HG03097 (cell line): ENCODE measurements at regions not wholly inside any gene's neighbourhood (a gene's known extent, or its start where the extent isn't known, plus 50 kb on each side); places are given as distances from the start of the nearest gene placed in this dataset.

Experiments used
- ATAC-seq: cut with Tn5 transposase; IDR thresholded peaks from one replicate; pipeline ENCODE4 v1.9.1; 2021; ENCODE audit not compliant: unreplicated experiment, low FRiP score

GRCh38 chr5:5585751-5586341 is 163.4 kb downstream of the ICE1 start:
- no peak for ATAC-seq

GRCh38 chr5:5584751-5585150 is 162.3 kb downstream of the ICE1 start:
- ATAC-seq = no peak

- no peak for ATAC-seq
These were observed 161.8 kb downstream of the ICE1 start for GRCh38 chr5:5584236-5584745.

GRCh38 chr5:5583832-5584231 is 161.4 kb downstream of the ICE1 start:
- no peak for ATAC-seq

- ATAC-seq = no peak
These were observed 160.7 kb downstream of the ICE1 start for GRCh38 chr5:5583023-5583765.

- no peak for ATAC-seq
These were observed 158.6 kb downstream of the ICE1 start for GRCh38 chr5:5581080-5581479.

- ATAC-seq = no peak
These were observed 154.3 kb downstream of the ICE1 start for GRCh38 chr5:5576744-5577143.

- no peak for ATAC-seq
These were observed 153.0 kb downstream of the ICE1 start for GRCh38 chr5:5575461-5575860.

GRCh38 chr5:5573798-5574380 is 151.4 kb downstream of the ICE1 start:
- ATAC-seq = no peak

- no peak for ATAC-seq
These were observed 150.7 kb downstream of the ICE1 start for GRCh38 chr5:5572976-5573797.

- no peak for ATAC-seq
These were observed 149.8 kb downstream of the ICE1 start for GRCh38 chr5:5572010-5572865.

- no peak for ATAC-seq
These were observed 148.2 kb downstream of the ICE1 start for GRCh38 chr5:5570646-5571045.

- ATAC-seq = no peak
These were observed 142.4 kb downstream of the ICE1 start for GRCh38 chr5:5564898-5565297.

GRCh38 chr5:5560016-5560415 is 137.5 kb downstream of the ICE1 start:
- ATAC-seq = no peak

GRCh38 chr5:5558638-5559527 is 136.4 kb downstream of the ICE1 start:
- no peak for ATAC-seq

GRCh38 chr5:5558102-5558501 is 135.6 kb downstream of the ICE1 start:
- ATAC-seq = no peak

GRCh38 chr5:5551499-5551898 is 129.0 kb downstream of the ICE1 start:
- ATAC-seq = no peak

GRCh38 chr5:5546408-5546807 is 123.9 kb downstream of the ICE1 start:
- ATAC-seq = no peak

GRCh38 chr5:5544094-5544663 is 121.7 kb downstream of the ICE1 start:
- no peak for ATAC-seq
